Left ventricle myocardium inferior (tissue), 1 donor: ENCODE measurements at regions not wholly inside any gene's neighbourhood (a gene's known extent, or its start where the extent isn't known, plus 50 kb on each side); places are given as distances from the start of the nearest gene placed in this dataset.
"Not testable (repeated sequence)": the region's sequence is repeated elsewhere in the genome, so short reads cannot be mapped to it uniquely, and the experiment has no call there.

Source experiments
- DNase-seq: peaks from one replicate; pipeline ENCODE4 v3.0.0-alpha.2; 2020
- H3K27ac ChIP-seq: fragments of 200-600 bp; replicated peaks from 2 replicates; pipeline ENCODE4 v1.8.0; 2021
- H3K27me3 ChIP-seq: fragments of 200-600 bp; 2 replicates; pipeline ENCODE4 v1.8.0; 2021; ENCODE audit warnings: low read depth
- H3K36me3 ChIP-seq: fragments of 200-600 bp; 2 replicates; pipeline ENCODE4 v1.8.0; 2021
- H3K4me1 ChIP-seq: fragments of 200-600 bp; 2 replicates; pipeline ENCODE4 v1.8.0; 2021
- H3K4me3 ChIP-seq: fragments of 200-600 bp; 2 replicates; pipeline ENCODE4 v1.8.0; 2021; ENCODE audit warnings: mild to moderate bottlenecking, moderate library complexity
- H3K9me3 ChIP-seq: fragments of 200-600 bp; replicated peaks from 2 replicates; pipeline ENCODE4 v1.8.0; 2021
- intact Hi-C: fragments of 100-400 bp; cut with micrococcal nuclease; formaldehyde crosslinking; loops from one replicate; pipeline ENCODE4 v1.11.0; 2022
- TF ChIP-seq, protein P1 (sequence below): fragments of 200-600 bp; IDR thresholded peaks from 2 replicates; pipeline ENCODE4 v1.8.0; 2021; ENCODE audit warnings: antibody characterized with exemption, mild to moderate bottlenecking, borderline replicate concordance
- donor health status: DM: no; HTN: yes; CAD: no; lungs with severe emphysema.

DNA sequence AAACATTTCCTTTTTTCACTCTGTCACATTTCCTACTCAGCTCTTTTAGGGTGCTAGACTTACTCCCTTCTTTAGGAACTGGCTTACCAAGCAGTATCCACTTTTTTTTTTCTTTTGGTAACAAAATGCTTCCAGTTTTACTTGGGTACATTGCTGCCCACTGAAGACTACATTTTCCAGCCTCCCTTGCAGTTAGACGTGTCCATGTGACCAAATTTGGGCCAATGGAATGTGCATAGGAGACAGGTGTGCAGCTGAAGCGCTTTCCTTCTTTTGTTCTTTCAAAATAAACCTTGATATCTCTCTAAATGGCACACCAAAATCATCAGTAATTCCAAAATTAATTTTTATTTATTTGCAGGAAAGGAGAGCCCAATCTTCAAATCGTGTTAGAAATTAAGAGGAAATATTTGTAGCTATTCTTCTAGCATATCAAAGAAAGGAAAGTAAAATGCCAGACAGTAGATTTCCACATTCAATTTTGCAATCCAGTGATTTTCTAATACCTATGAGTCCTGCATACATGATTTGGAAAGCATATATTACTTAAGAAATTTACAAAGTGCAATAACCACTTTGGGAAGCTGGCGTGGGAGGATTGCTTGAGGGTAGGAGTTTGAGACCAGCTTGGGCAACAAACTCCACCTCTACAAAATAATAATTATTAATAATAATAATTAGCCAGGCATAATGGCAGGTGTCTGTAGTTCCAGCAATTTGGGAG, 422.0 kb upstream of the FRG2C start:
- TF ChIP-seq, protein P1, sequence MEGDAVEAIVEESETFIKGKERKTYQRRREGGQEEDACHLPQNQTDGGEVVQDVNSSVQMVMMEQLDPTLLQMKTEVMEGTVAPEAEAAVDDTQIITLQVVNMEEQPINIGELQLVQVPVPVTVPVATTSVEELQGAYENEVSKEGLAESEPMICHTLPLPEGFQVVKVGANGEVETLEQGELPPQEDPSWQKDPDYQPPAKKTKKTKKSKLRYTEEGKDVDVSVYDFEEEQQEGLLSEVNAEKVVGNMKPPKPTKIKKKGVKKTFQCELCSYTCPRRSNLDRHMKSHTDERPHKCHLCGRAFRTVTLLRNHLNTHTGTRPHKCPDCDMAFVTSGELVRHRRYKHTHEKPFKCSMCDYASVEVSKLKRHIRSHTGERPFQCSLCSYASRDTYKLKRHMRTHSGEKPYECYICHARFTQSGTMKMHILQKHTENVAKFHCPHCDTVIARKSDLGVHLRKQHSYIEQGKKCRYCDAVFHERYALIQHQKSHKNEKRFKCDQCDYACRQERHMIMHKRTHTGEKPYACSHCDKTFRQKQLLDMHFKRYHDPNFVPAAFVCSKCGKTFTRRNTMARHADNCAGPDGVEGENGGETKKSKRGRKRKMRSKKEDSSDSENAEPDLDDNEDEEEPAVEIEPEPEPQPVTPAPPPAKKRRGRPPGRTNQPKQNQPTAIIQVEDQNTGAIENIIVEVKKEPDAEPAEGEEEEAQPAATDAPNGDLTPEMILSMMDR, result no peak
- Histone ChIP-seq H3K27me3 (no peaks in the 10 kb centered on the region), H3K9me3 (no peaks in the 10 kb centered on the region), H3K27ac (no peak overlapping the region), H3K4me3 (no peak overlapping the region), H3K36me3 (no peaks in the 10 kb centered on the region), H3K4me1 (no peaks in the 10 kb centered on the region)
- intact Hi-C loops, result no loop called here
- no peak for DNase-seq

- Histone ChIP-seq H3K27ac (no peak overlapping the region), H3K4me3 (no peak overlapping the region), H3K9me3 (no peaks in the 10 kb centered on the region), H3K4me1 (no peaks in the 10 kb centered on the region), H3K27me3 (no peaks in the 10 kb centered on the region), H3K36me3 (no peaks in the 10 kb centered on the region)
- DNase-seq, result no peak
- intact Hi-C loops, result no loop called here
- TF ChIP-seq, protein P1, result no peak
Observed at GRCh38 chr3:75248974-75249373, 415.2 kb upstream of the FRG2C start.

DNA sequence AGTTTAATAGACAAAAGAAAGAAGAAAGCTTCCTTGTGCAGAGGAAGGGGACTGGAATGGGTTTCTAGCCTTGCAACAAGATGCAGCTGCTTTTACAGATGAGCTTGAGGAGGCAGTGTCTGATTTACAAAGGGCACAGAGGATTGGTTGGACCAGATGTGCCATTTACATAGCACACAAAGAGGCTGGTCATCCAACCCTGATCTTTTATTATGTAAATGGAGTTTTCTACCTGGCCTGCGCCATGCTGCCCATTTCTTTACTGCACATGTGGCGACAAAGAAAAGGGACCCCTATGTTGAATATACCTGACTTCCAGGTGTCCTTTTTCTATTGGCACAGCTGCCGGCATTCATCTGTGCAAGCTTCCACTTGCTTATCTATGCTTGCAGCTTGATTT, 409.4 kb upstream of the FRG2C start:
- peaks cover 11% of the 10 kb centered on the region for H3K27me3 ChIP-seq
- H3K36me3 ChIP-seq, result no peaks in the 10 kb centered on the region
- H3K27ac ChIP-seq, result no peak overlapping the region
- no peak for DNase-seq
- H3K4me1 ChIP-seq, result no peaks in the 10 kb centered on the region
- intact Hi-C loops, result no loop called here
- TF ChIP-seq, protein P1, result no peak
- H3K9me3 ChIP-seq, result no peaks in the 10 kb centered on the region
- H3K4me3 ChIP-seq, result no peak overlapping the region

DNA sequence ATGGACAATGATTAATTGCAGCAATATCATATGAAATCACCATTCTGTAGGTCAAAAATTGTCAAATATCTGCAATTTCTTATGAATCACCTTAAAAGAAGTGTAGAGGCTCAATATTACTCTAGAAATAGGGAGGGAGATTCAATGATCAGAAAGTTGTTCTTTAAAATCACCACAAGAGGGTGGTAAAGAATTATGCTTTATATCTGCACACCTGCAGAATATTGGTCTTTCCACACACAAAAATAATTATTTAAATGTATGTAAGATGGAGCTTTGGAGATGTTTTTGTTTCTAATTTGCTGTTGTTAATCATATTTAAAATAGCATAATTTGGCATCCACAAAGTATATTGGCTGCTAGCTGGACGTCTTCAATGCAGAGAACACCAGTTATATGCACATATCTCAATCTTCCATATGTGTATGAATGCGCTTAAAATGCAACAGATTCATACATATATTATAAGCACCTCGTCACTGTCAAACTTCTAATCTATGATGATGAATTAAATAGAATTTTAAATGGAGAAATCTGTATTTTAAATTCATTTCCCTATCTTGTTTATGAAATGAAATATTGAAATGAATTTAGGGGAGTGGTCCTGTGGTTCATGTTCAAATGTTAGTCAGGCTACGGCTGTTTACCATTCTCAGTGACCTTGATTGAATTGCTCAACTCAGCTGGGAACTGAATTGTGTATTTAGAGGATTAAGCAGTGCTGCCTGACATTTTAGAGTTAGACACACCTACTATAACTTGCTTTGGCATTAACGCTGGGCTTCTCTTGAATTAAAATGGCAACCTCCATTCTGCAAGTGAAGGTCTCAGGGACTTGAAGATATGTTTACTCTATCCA, 405.1 kb upstream of the FRG2C start:
- peaks cover 15% of the 10 kb centered on the region for H3K27me3 ChIP-seq
- intact Hi-C loops, H3K4me1 ChIP-seq, H3K4me3 ChIP-seq, DNase-seq, H3K36me3 ChIP-seq, H3K9me3 ChIP-seq, H3K27ac ChIP-seq: not testable (repeated sequence)
- TF ChIP-seq, protein P1, result peak; percentile 52

GRCh38 chr3:75260975-75261374, 403.2 kb upstream of the FRG2C start:
- H3K4me3 ChIP-seq, H3K9me3 ChIP-seq, H3K4me1 ChIP-seq, H3K27ac ChIP-seq, H3K36me3 ChIP-seq, intact Hi-C loops, DNase-seq: not testable (repeated sequence)
- H3K27me3 ChIP-seq, result peaks cover 18% of the 10 kb centered on the region

DNA sequence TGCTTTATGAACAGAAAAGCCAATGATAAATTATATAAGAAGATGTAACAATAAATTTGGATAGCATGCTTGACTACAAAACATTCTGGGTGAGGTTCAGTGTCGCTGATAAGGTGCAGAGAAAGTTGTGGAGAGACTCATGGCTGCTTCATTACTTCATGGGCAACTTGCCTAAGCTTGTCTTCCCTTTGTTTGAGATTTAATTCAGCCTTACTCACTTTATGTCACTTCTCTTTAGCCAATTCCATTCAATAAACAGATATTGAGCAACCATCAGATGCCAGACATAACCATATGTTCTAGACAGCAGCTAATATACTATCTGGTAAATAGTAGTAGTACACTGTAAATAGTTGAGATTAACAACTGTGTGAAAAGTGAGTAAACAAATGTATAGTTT, 401.5 kb upstream of the FRG2C start:
- no peak for DNase-seq
- H3K27ac ChIP-seq, result no peak overlapping the region
- TF ChIP-seq, protein P1, result no peak
- intact Hi-C loops, result no loop called here
- H3K4me3 ChIP-seq, result no peak overlapping the region
- no peaks in the 10 kb centered on the region for H3K36me3 ChIP-seq
- no peaks in the 10 kb centered on the region for H3K4me1 ChIP-seq
- peaks cover 13% of the 10 kb centered on the region for H3K27me3 ChIP-seq
- no peaks in the 10 kb centered on the region for H3K9me3 ChIP-seq
